ENCODE measurements at regions not wholly inside any gene's neighbourhood (a gene's known extent, or its start where the extent isn't known, plus 50 kb on each side); places are given as distances from the start of the nearest gene placed in this dataset.

DNA sequence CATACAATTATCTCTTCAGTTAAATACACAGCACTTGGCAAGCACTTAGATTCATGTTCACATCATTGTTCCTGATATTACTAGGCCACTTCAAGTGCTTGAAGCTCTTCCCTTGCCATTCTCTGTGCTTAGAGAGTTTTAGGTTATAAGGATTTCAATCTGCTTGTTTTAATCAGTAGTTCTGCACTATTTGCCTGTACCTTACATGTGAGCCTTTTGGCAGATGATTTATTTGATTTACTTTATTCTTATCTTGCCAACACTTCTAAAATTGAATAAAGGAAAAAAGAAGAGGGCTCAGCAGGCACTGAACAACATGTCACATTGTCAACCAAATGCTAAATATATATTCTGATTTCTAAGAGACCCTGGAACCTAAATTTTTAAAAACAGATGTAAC lies 363.8 kb upstream of the USP15 start:
- DNase-seq (ENCODE audit: low spot score), result no peak

GRCh38 chr12:61902403-61902802 lies 357.8 kb upstream of the USP15 start:
- DNase-seq (ENCODE audit: low spot score), result no peak

DNA sequence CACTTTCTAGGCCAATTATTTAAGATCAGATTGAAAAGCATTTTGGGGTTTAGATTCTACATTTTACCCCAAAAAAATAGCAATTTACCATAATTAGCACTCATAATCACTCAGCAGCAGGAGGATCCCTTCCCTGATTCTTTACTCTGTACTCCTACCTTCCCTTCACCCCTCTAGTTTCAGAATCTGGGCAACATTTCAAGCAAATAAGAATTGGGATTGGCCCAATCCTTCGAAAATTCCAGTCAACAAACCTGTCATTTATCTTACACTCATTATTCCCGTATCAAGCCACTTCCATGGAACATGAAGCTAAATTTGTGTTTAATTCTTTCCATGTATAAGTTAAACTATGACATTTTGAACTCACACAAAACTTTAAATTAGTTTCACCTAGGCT lies 349.1 kb upstream of the USP15 start:
- DNase-seq (ENCODE audit: low spot score), result no peak

GRCh38 chr12:61915420-61915819 lies 344.8 kb upstream of the USP15 start:
- no peak for DNase-seq (ENCODE audit: low spot score)

GRCh38 chr12:61916831-61917230 lies 343.4 kb upstream of the USP15 start:
- DNase-seq (ENCODE audit: low spot score), result no peak

GRCh38 chr12:61919686-61920085 lies 340.5 kb upstream of the USP15 start:
- DNase-seq (ENCODE audit: low spot score), result no peak

DNA sequence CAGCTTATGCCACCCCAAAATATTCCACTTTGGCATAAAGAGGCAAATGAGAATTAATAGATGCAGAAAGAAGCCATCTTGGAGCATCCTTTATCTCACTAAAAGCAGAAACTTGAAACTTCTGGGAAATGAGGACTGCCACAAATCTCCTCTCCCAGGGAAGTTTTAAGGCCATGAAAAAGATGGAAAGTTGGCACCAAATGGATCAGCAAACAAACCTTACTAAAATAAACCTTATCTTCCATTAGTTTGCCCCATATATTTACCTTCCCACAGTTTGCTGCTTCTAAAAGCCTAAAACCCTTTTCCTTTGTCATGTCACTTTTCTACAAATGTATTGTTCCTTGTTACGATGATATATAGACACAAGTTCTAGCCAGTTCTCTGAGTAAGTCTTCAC lies 340.0 kb upstream of the USP15 start:
- no peak for DNase-seq (ENCODE audit: low spot score)

- DNase-seq (ENCODE audit: low spot score), result no peak
Observed at GRCh38 chr12:61923152-61923551, 337.1 kb upstream of the USP15 start.

- no peak for DNase-seq (ENCODE audit: low spot score)
Observed at GRCh38 chr12:61934564-61934963, 325.6 kb upstream of the USP15 start.

GRCh38 chr12:61939977-61940376 lies 320.2 kb upstream of the USP15 start:
- no peak for DNase-seq (ENCODE audit: low spot score)

- DNase-seq (ENCODE audit: low spot score), result no peak
Observed at GRCh38 chr12:61956545-61956944, 303.7 kb upstream of the USP15 start.

DNA sequence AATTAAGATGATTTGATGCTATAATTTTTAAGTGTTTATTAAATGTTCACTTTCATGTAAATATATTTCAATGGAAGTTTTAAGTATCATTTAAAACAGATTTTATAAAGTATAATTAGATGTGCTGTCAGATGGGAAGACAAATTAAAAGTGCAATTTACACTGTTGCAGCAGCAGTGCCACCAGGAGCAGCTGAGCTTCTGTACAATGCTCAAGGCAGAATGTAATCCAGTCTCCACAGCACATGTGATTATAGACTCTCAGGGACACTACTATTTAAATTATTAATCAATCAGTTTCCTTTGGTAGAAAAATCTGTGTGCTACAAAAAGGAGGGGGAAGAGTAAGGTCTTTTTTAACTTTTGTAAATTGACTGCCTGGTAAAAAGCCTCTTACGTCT lies 285.7 kb upstream of the USP15 start:
- DNase-seq (ENCODE audit: low spot score), result no peak

DNA sequence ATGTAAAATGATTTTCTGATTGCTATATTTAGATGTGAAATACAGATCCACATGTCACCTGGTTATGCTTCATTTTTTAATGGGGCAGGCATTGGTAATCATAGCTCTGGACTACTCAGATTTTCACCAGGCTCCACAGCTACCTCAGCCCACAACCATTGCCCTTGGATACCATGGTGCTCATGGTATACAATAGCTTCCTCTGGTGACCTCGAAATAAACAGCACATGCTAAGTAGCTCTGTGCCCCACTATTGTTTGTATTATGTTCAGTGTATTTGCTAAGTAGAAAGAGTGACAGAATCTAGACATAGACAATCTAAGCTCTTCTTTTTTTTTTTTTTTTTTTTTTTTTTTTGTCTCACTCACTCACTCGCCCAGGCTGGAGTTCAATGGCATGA lies 274.4 kb upstream of the USP15 start:
- DNase-seq (ENCODE audit: low spot score), result no peak

- no peak for DNase-seq (ENCODE audit: low spot score)
Observed at GRCh38 chr12:61987173-61987572, 273.0 kb upstream of the USP15 start.

GRCh38 chr12:61991661-61992060 lies 268.5 kb upstream of the USP15 start:
- no peak for DNase-seq (ENCODE audit: low spot score)

DNA sequence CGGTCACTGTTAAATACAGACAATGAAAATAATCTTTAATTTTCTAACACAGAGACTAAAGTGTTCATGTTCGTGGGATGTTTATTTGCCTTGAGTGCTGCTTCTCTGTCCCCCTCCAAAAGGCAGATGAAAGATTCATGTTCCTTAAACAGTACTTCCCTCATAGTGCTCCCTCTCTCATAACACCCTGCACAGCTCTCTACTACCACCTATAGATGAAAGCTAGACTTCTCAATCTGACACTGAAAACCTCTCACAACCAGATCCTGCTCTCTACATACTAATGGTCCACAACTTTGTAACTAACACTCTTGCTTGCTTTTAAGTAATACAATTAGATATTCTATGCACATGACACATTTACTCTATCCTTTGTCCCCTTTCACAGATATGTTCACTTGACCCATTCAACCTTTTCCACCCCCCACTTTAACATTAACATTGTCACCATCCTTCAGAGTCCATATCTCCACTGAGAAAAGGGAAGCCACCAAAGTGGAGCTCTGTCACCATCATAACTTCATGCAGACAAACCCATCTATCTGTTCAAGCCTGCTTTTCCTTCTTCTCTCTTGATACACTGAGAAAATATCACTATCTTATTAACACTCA lies 266.4 kb upstream of the USP15 start:
- DNase-seq (ENCODE audit: low spot score), result peak; percentile 20

DNA sequence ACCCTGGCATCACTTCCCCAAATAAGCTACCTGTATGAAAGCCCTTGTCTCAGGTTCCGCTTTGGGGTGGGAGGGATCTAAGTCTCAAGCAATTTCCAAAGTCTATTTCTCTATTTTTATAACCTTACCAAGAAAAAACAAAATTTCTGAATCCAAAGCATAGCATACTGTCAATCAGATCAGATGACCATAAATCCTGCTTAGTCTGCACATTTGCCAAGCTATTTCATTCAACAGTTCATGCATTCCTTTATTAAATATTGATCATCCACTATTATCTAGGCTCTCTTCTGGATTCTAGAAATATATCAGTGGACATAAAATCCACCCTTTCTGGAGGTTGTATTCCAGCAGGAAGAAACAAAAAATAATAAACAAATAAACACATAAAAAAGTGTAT lies 263.5 kb upstream of the USP15 start:
- DNase-seq (ENCODE audit: low spot score), result no peak

GRCh38 chr12:61998791-61999190 lies 261.4 kb upstream of the USP15 start:
- no peak for DNase-seq (ENCODE audit: low spot score)

- DNase-seq (ENCODE audit: low spot score), result no peak
Observed at GRCh38 chr12:61999311-61999710, 260.9 kb upstream of the USP15 start.

- DNase-seq (ENCODE audit: low spot score), result no peak
Observed at GRCh38 chr12:62001424-62001823, 258.8 kb upstream of the USP15 start.

GRCh38 chr12:62003226-62003625 lies 257.0 kb upstream of the USP15 start:
- no peak for DNase-seq (ENCODE audit: low spot score)

- no peak for DNase-seq (ENCODE audit: low spot score)
Observed at GRCh38 chr12:62003701-62004100, 256.5 kb upstream of the USP15 start.

DNA sequence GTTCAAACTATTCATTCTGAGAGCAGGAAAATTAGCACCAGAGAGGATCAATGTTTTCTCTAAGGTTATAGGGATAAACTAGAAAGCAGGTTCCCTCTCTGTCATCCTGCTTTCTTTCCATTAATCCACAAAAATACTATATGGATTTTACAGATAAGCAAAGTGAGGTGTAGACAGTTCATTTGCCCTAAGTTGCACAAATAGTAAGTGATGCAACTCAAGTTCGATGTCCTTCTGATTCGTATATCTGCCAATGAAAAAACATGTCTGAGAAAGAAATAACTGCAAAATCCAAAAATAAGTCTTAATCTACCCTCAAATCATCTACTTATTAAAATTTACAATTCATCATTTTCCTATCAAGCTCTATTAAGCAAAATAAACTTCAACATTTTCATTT lies 254.6 kb upstream of the USP15 start:
- DNase-seq (ENCODE audit: low spot score), result no peak

- peak; percentile 43 for DNase-seq (ENCODE audit: low spot score)
Observed at GRCh38 chr12:62006076-62006732, 254.0 kb upstream of the USP15 start.
